Astrocyte of the cerebellum (primary cell): ENCODE measurements at regions not wholly inside any gene's neighbourhood (a gene's known extent, or its start where the extent isn't known, plus 50 kb on each side); places are given as distances from the start of the nearest gene placed in this dataset.
A peak's percentile ranks its signal among the peaks of the same experiment; 100 is the strongest.

ENCODE experiments used
- DNase-seq: peaks from one replicate; pipeline ENCODE4 v3.0.0-alpha.2; 2011; ENCODE audit warnings: low read depth
- H3K4me3 ChIP-seq: 2 replicates; pipeline ENCODE4 v1.5.1; 2011; ENCODE audit warnings: mild to moderate bottlenecking, low read depth, low read length, moderate library complexity
- in situ Hi-C: cut with HindIII; loops from 2 replicates; pipeline ENCODE4 v1.10.0; 2017; ENCODE audit warnings: low sequenced_read_pairs
- TF ChIP-seq, protein P1 (sequence below): IDR thresholded peaks from 2 replicates; pipeline ENCODE4 v1.5.1; 2012; ENCODE audit warnings: low read length, low read depth, moderate library complexity, mild to moderate bottlenecking; ENCODE audit errors: missing control alignments

DNA sequence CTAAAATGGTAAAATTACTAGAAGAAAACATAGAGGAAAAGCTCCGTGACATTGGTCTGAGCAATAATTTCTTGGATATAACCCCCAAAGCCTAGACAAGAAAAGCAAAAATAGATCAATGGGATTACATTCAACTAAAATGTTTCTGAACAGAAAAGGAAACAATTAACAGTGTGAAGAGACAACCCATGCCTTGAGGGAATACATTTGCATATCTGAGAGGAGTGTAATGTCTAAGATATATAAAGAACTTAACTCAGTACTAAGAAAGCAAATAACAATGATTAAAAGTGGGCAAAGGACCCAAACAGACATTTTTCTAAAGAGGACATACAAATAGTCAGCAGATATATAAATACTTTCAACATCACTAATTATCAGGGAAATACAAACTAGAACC, 206.2 kb downstream of the VAPA start:
- DNase-seq = no peak
- in situ Hi-C loops = no loop called here
- TF ChIP-seq, protein P1, sequence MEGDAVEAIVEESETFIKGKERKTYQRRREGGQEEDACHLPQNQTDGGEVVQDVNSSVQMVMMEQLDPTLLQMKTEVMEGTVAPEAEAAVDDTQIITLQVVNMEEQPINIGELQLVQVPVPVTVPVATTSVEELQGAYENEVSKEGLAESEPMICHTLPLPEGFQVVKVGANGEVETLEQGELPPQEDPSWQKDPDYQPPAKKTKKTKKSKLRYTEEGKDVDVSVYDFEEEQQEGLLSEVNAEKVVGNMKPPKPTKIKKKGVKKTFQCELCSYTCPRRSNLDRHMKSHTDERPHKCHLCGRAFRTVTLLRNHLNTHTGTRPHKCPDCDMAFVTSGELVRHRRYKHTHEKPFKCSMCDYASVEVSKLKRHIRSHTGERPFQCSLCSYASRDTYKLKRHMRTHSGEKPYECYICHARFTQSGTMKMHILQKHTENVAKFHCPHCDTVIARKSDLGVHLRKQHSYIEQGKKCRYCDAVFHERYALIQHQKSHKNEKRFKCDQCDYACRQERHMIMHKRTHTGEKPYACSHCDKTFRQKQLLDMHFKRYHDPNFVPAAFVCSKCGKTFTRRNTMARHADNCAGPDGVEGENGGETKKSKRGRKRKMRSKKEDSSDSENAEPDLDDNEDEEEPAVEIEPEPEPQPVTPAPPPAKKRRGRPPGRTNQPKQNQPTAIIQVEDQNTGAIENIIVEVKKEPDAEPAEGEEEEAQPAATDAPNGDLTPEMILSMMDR = no peak
- H3K4me3 ChIP-seq = no peak overlapping the region

- no peak overlapping the region for H3K4me3 ChIP-seq
- TF ChIP-seq, protein P1 = no peak
- no peak for DNase-seq
- in situ Hi-C loops = no loop called here
Measured at GRCh38 chr18:10120622-10121021, 206.8 kb downstream of the VAPA start.

- in situ Hi-C loops = no loop called here
- TF ChIP-seq, protein P1 = no peak
- H3K4me3 ChIP-seq = no peak overlapping the region
- no peak for DNase-seq
Measured at GRCh38 chr18:10121028-10121427, 207.2 kb downstream of the VAPA start.

GRCh38 chr18:10121786-10122515, 208.1 kb downstream of the VAPA start:
- TF ChIP-seq, protein P1 = no peak
- in situ Hi-C loops = no loop called here
- peak; percentile 75 for DNase-seq
- no peak overlapping the region for H3K4me3 ChIP-seq

GRCh38 chr18:10122988-10123950, 209.5 kb downstream of the VAPA start:
- no peak overlapping the region for H3K4me3 ChIP-seq
- TF ChIP-seq, protein P1 = no peak
- in situ Hi-C loops = no loop called here
- DNase-seq = no peak

DNA sequence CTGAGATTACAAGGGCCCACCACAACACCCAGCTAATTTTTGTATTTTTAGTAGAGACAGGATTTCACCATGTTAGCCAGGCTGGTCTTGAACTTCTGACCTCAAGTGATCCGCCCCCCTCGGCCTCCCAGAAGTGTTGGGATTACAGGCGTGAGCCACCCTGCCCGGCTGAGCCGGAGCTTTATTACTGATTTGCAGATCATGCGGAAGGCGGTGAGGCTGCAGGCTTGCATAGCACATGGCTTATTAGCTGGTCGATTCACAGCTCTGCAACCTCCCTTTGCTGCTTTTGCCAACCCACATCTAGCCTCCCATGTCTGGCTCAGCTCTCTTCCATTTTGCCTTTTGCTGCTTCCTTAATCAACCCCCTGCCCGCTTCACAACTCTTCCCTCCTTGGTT, 210.3 kb downstream of the VAPA start:
- TF ChIP-seq, protein P1 = no peak
- in situ Hi-C loops = no loop called here
- no peak for DNase-seq
- no peak overlapping the region for H3K4me3 ChIP-seq
